PFSK-1 (cell line): ENCODE measurements at regions not wholly inside any gene's neighbourhood (a gene's known extent, or its start where the extent isn't known, plus 50 kb on each side); places are given as distances from the start of the nearest gene placed in this dataset.

ENCODE experiments used
- FOXP2 ChIP-seq: optimal IDR thresholded peaks from 2 replicates; pipeline ENCODE3; 2011; ENCODE audit warnings: borderline replicate concordance, control low read depth, inconsistent platforms; ENCODE audit not compliant: insufficient read depth; ENCODE audit errors: extremely low read length, extremely low read depth
- POLR2AphosphoS5 ChIP-seq: IDR thresholded peaks from 2 replicates; pipeline ENCODE4 v1.6.1; 2012; ENCODE audit warnings: low read depth, mild to moderate bottlenecking, control low read depth, low read length, moderate library complexity
- SIN3A ChIP-seq: IDR thresholded peaks from 2 replicates; pipeline ENCODE4 v1.6.1; 2012; ENCODE audit warnings: mild to moderate bottlenecking, low read length, moderate library complexity, borderline replicate concordance; ENCODE audit not compliant: insufficient read depth
- TAF1 ChIP-seq: IDR thresholded peaks from 2 replicates; pipeline ENCODE4 v1.6.1; 2012; ENCODE audit warnings: low read length, control low read depth, borderline replicate concordance; ENCODE audit not compliant: insufficient read depth
- TF ChIP-seq, protein P1 (sequence below), 2 experiments: IDR thresholded peaks; 2 replicates each; pipeline versions ENCODE4 v1.6.1 to v1.8.0; 2011 to 2012; ENCODE audit warnings: low read depth in 2 of 2, low read length in 2 of 2, control low read depth in 1 of 2, inconsistent platforms in 1 of 2, mild to moderate bottlenecking in 1 of 2, moderate library complexity in 1 of 2; ENCODE audit not compliant: insufficient read depth in 1 of 2

DNA sequence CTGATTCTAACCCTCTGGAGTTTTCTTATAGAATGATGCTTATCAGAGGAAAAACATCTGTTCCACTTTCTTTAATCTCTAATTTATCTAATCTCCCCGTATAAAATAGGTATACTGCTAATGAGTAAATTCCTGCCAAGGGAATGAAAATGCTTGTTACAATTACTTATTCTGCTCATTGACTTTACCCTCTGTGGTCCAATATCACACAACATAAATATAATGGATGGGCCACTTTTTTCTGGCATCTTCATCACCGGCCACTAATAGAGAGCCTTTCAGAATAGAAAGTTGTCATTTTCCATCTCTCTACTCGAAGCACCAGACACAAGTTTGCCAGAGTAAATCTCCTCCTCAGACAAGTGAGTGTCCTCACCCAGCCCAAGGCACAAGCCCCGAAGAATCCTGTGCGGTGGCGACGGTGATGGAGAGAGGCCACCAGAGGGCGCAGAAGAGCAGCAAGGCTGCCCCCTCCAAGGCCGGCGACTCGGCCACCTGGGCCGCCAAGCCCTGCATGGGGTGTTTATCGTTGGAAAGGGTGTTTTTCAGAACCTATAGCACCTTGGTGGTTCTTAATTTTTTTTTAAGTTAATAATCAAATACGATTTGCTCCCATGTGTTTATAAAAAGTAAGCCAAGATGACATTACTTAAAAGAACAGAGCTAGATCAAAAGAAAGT, 212.9 kb upstream of the ARID1B start:
- TF ChIP-seq, protein P1, sequence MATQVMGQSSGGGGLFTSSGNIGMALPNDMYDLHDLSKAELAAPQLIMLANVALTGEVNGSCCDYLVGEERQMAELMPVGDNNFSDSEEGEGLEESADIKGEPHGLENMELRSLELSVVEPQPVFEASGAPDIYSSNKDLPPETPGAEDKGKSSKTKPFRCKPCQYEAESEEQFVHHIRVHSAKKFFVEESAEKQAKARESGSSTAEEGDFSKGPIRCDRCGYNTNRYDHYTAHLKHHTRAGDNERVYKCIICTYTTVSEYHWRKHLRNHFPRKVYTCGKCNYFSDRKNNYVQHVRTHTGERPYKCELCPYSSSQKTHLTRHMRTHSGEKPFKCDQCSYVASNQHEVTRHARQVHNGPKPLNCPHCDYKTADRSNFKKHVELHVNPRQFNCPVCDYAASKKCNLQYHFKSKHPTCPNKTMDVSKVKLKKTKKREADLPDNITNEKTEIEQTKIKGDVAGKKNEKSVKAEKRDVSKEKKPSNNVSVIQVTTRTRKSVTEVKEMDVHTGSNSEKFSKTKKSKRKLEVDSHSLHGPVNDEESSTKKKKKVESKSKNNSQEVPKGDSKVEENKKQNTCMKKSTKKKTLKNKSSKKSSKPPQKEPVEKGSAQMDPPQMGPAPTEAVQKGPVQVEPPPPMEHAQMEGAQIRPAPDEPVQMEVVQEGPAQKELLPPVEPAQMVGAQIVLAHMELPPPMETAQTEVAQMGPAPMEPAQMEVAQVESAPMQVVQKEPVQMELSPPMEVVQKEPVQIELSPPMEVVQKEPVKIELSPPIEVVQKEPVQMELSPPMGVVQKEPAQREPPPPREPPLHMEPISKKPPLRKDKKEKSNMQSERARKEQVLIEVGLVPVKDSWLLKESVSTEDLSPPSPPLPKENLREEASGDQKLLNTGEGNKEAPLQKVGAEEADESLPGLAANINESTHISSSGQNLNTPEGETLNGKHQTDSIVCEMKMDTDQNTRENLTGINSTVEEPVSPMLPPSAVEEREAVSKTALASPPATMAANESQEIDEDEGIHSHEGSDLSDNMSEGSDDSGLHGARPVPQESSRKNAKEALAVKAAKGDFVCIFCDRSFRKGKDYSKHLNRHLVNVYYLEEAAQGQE (IDR thresholded peaks at IDR 0.05; ENCODE audit: insufficient read depth in 1 of 2, low read depth in 2 of 2, low read length in 2 of 2): no peak
- no peak for TF ChIP-seq POLR2AphosphoS5
- TF ChIP-seq TAF1: no peak
- no peak for TF ChIP-seq SIN3A
- peak; percentile 72 for TF ChIP-seq FOXP2

DNA sequence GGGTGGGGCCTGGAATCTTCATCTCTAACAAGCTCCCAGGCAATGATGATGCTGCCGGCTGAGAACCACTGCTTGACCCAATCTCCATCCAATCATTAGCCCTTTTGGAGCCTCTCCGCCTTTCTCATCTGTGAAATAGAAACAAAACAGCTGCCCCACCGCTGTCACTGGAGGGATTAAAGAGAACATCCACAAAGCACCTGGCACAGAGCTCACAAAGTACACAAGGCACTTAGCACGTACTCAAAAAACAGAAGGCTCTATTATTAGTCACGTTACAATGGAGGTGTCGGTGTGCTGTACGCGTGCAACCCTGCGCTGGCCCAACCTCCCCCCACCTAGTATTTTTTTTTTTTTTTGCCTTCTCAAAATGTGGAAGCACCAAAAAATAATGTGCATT, 213.5 kb upstream of the ARID1B start:
- TF ChIP-seq SIN3A (no peak), TAF1 (no peak), POLR2AphosphoS5 (no peak), FOXP2 (no peak)
- TF ChIP-seq, protein P1 (IDR thresholded peaks at IDR 0.05; ENCODE audit: insufficient read depth in 1 of 2, low read depth in 2 of 2, low read length in 2 of 2): no peak

DNA sequence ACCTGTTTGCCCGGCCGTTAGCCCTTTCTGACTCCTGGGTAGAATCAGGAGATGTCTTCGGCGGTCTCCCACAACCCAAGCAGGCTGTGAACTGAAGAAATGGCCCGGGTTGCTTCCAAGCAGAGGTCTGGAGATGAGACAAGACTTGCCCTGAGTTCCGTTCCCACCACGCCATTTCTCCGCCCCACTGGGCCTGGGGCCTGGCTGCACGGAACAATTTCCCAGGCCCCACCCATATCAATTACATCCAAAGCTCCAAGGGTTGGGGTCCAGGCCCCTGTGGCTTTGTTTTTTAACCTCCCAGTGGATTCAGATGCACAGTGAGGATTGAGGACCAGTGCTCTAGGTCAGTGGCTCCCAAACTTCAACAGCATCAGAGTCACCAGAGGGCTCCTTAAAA, 214.5 kb upstream of the ARID1B start:
- TF ChIP-seq, protein P1 (IDR thresholded peaks at IDR 0.05; ENCODE audit: insufficient read depth in 1 of 2, low read depth in 2 of 2, low read length in 2 of 2): no peak
- no peak for TF ChIP-seq TAF1
- no peak for TF ChIP-seq POLR2AphosphoS5
- no peak for TF ChIP-seq FOXP2
- TF ChIP-seq SIN3A: no peak

DNA sequence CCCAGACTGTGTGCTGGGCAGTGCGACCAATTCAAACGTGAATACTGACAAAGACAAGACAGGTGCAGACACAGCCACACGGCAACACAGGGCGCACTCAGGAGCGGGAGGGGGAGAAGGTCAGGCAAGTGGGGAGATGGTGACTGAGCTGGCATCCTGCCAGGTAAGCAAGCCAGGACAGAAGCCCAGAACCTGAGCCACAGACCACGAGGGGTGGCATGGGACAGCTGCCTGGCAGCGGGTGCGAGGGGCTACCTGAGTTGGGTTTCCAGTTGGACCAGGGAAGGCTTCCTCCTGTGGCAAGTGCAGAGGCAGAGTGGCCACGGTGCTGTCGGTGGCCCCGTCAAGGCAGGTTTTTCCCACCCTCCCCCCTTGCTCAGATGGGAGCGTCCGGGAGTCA, 215.2 kb upstream of the ARID1B start:
- TF ChIP-seq, protein P1 (IDR thresholded peaks at IDR 0.05; ENCODE audit: insufficient read depth in 1 of 2, low read depth in 2 of 2, low read length in 2 of 2): no peak
- TF ChIP-seq SIN3A (no peak), FOXP2 (no peak), POLR2AphosphoS5 (no peak), TAF1 (no peak)

DNA sequence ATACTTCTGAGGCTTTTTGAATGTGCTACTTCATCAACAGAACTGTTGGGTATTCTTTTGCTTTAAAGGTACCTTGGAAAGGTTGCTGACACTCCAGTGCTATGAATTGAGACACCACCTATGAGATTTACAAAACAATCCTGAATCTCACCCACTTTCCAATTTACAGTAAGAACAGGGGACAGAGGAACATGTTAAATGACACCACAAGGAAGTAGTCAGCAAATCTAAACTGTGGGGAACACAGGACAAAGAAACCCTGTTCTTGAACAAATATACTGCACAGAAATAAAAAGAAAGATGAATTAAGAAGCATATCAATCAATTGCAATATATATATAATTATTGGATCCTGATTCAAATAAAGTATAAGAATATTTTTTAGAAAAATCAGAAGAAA, 216.7 kb upstream of the ARID1B start:
- TF ChIP-seq, protein P1 (IDR thresholded peaks at IDR 0.05; ENCODE audit: insufficient read depth in 1 of 2, low read depth in 2 of 2, low read length in 2 of 2): no peak
- no peak for TF ChIP-seq TAF1
- no peak for TF ChIP-seq SIN3A
- TF ChIP-seq FOXP2: no peak
- no peak for TF ChIP-seq POLR2AphosphoS5
